Spinal cord (tissue), 9 donors: ENCODE measurements at regions not wholly inside any gene's neighbourhood (a gene's known extent, or its start where the extent isn't known, plus 50 kb on each side); places are given as distances from the start of the nearest gene placed in this dataset.

Experiments
- DNase-seq, 6 donors: peaks; one replicate each; pipeline versions ENCODE4 v3.0.0 to v3.0.0-alpha.2; 2013 to 2015; ENCODE audit warnings: low spot score in 6 of 6, low read depth in 4 of 6
- H3K27ac ChIP-seq: one replicate; pipeline ENCODE4 v1.5.1; 2013; ENCODE audit warnings: low read depth, low read length, control low read depth
- H3K27me3 ChIP-seq: one replicate; pipeline ENCODE4 v1.6.1; 2013; ENCODE audit warnings: low read length; ENCODE audit not compliant: control insufficient read depth, insufficient read depth
- H3K36me3 ChIP-seq: one replicate; pipeline ENCODE4 v1.6.1; 2013; ENCODE audit warnings: low read length; ENCODE audit not compliant: control insufficient read depth, insufficient read depth
- H3K4me1 ChIP-seq: one replicate; pipeline ENCODE4 v1.6.1; 2013; ENCODE audit warnings: low read length; ENCODE audit not compliant: control insufficient read depth, insufficient read depth
- H3K4me3 ChIP-seq: one replicate; pipeline ENCODE4 v1.5.1; 2013; ENCODE audit warnings: low read depth, low read length, control low read depth
- H3K9me3 ChIP-seq: one replicate; pipeline ENCODE4 v1.6.1; 2013; ENCODE audit warnings: low read length; ENCODE audit not compliant: control insufficient read depth, insufficient read depth
- WGBS: methylation state at CpG from one replicate; pipeline ENCODE4 v1.1.5; 2013; ENCODE audit warnings: missing lambda C conversion rate; ENCODE audit not compliant: insufficient coverage; 5-methylcytosine and 5-hydroxymethylcytosine counted together
- donor health status: healthy.

- under 1% methylated on average over 55 of the region's 63 CpGs for WGBS
- Histone ChIP-seq H3K9me3 (no peaks in the 10 kb centered on the region), H3K4me3 (peak overlapping the region; percentile 56), H3K36me3 (no peaks in the 10 kb centered on the region), H3K27ac (no peak overlapping the region), H3K27me3 (peaks cover 8% of the 10 kb centered on the region), H3K4me1 (peaks cover 15% of the 10 kb centered on the region)
- peak in 3 of 6 donors; percentile 43 to 80 (median 72) for DNase-seq
Measured at GRCh38 chrX:2608638-2609430, 82.3 kb upstream of the CD99 start.

- Histone ChIP-seq H3K4me3 (no peak overlapping the region), H3K27ac (no peak overlapping the region), H3K9me3 (no peaks in the 10 kb centered on the region), H3K36me3 (no peaks in the 10 kb centered on the region), H3K4me1 (peaks cover 15% of the 10 kb centered on the region), H3K27me3 (peaks cover 8% of the 10 kb centered on the region)
- 100% methylated on average over 2 of the region's 2 CpGs for WGBS
- no peak for DNase-seq
Measured at GRCh38 chrX:2607113-2607512, 84.0 kb upstream of the CD99 start.

- Histone ChIP-seq H3K4me1 (no peaks in the 10 kb centered on the region), H3K9me3 (no peaks in the 10 kb centered on the region), H3K36me3 (no peaks in the 10 kb centered on the region), H3K27ac (no peak overlapping the region), H3K4me3 (no peak overlapping the region), H3K27me3 (no peaks in the 10 kb centered on the region)
- no peak for DNase-seq
- WGBS = 94% methylated on average over 3 of the region's 6 CpGs
Measured at GRCh38 chrX:2600564-2600963, 90.5 kb upstream of the CD99 start.

- Histone ChIP-seq H3K9me3 (no peaks in the 10 kb centered on the region), H3K4me1 (no peaks in the 10 kb centered on the region), H3K36me3 (no peaks in the 10 kb centered on the region), H3K27ac (no peak overlapping the region), H3K27me3 (no peaks in the 10 kb centered on the region), H3K4me3 (no peak overlapping the region)
- DNase-seq = no peak
- WGBS = 62% methylated on average over 2 of the region's 9 CpGs
Measured at GRCh38 chrX:2596555-2597255, 94.4 kb upstream of the CD99 start.

GRCh38 chrX:2596045-2596444 lies 95.0 kb upstream of the CD99 start:
- H3K4me3 ChIP-seq = no peak overlapping the region
- no peaks in the 10 kb centered on the region for H3K4me1 ChIP-seq
- H3K9me3 ChIP-seq = no peaks in the 10 kb centered on the region
- no peak overlapping the region for H3K27ac ChIP-seq
- no CpG with 5 or more reads among the region's 4 CpGs for WGBS
- DNase-seq = peak in 1 of 6 donors; percentile 5
- no peaks in the 10 kb centered on the region for H3K36me3 ChIP-seq
- H3K27me3 ChIP-seq = no peaks in the 10 kb centered on the region

- no peak overlapping the region for H3K27ac ChIP-seq
- no peaks in the 10 kb centered on the region for H3K36me3 ChIP-seq
- no peak overlapping the region for H3K4me3 ChIP-seq
- no peaks in the 10 kb centered on the region for H3K27me3 ChIP-seq
- no peak for DNase-seq
- H3K9me3 ChIP-seq = no peaks in the 10 kb centered on the region
- no peaks in the 10 kb centered on the region for H3K4me1 ChIP-seq
- 100% methylated on average over 1 of the region's 5 CpGs for WGBS
Measured at GRCh38 chrX:2595258-2595657, 94.5 kb upstream of the DHRSX start.

GRCh38 chrX:2594491-2594890 lies 93.7 kb upstream of the DHRSX start:
- no peak for DNase-seq
- WGBS = 32% methylated on average over 2 of the region's 3 CpGs
- Histone ChIP-seq H3K4me3 (no peak overlapping the region), H3K27me3 (peaks cover 2% of the 10 kb centered on the region), H3K36me3 (no peaks in the 10 kb centered on the region), H3K9me3 (no peaks in the 10 kb centered on the region), H3K27ac (no peak overlapping the region), H3K4me1 (no peaks in the 10 kb centered on the region)

GRCh38 chrX:2592279-2592678 lies 91.5 kb upstream of the DHRSX start:
- 100% methylated on average over 1 of the region's 3 CpGs for WGBS
- Histone ChIP-seq H3K27ac (no peak overlapping the region), H3K4me3 (no peak overlapping the region), H3K4me1 (no peaks in the 10 kb centered on the region), H3K9me3 (no peaks in the 10 kb centered on the region), H3K27me3 (peaks cover 2% of the 10 kb centered on the region), H3K36me3 (no peaks in the 10 kb centered on the region)
- no peak for DNase-seq

GRCh38 chrX:2589186-2590020 lies 88.6 kb upstream of the DHRSX start:
- H3K9me3 ChIP-seq = no peaks in the 10 kb centered on the region
- H3K4me3 ChIP-seq = no peak overlapping the region
- peaks cover 19% of the 10 kb centered on the region for H3K27me3 ChIP-seq
- no peaks in the 10 kb centered on the region for H3K36me3 ChIP-seq
- no peak for DNase-seq
- H3K27ac ChIP-seq = no peak overlapping the region
- WGBS = 77% methylated on average over 7 of the region's 9 CpGs
- H3K4me1 ChIP-seq = peaks cover 9% of the 10 kb centered on the region
